AG09319 (cell line): ENCODE measurements at regions not wholly inside any gene's neighbourhood (a gene's known extent, or its start where the extent isn't known, plus 50 kb on each side); places are given as distances from the start of the nearest gene placed in this dataset.

Experiments
- DNase-seq: peaks from one replicate; pipeline ENCODE4 v3.0.0-alpha.2; 2010; ENCODE audit warnings: low read depth; ENCODE audit errors: extremely low read depth
- CTCF ChIP-seq: IDR thresholded peaks from 2 replicates; pipeline ENCODE4 v1.5.1; 2011; ENCODE audit warnings: low read depth, mild to moderate bottlenecking, inconsistent platforms, low read length, moderate library complexity

GRCh38 chr20:23151008-23151703 lies 65.0 kb upstream of the CD93 start:
- no peak for TF ChIP-seq CTCF
- DNase-seq: no peak

- TF ChIP-seq CTCF: no peak
- no peak for DNase-seq
Observed at GRCh38 chr20:23150304-23151007, 64.3 kb upstream of the CD93 start.

- TF ChIP-seq CTCF: no peak
Observed at GRCh38 chr20:23149623-23150279, 63.6 kb upstream of the CD93 start.

GRCh38 chr20:23148731-23149570 lies 62.8 kb upstream of the CD93 start:
- TF ChIP-seq CTCF: no peak
- DNase-seq: no peak

More at GRCh38 chr20:23149623-23150279, 63.6 kb upstream of the CD93 start:
- DNase-seq: no peak

- no peak for TF ChIP-seq CTCF
- DNase-seq: peak; percentile 44
Observed at GRCh38 chr20:23147964-23148730, 62.0 kb upstream of the CD93 start.

GRCh38 chr20:23147647-23147963 lies 61.5 kb upstream of the CD93 start:
- DNase-seq: no peak
- no peak for TF ChIP-seq CTCF
